HEK293T (cell line): ENCODE measurements at regions not wholly inside any gene's neighbourhood (a gene's known extent, or its start where the extent isn't known, plus 50 kb on each side); places are given as distances from the start of the nearest gene placed in this dataset.

Source experiments
- BHLHE40 ChIP-seq: fragments of 450-650 bp; IDR thresholded peaks from 2 replicates; pipeline ENCODE4 v1.6.1; 2016; ENCODE audit warnings: mild to moderate bottlenecking, moderate library complexity, borderline replicate concordance
- FOXA1 ChIP-seq: fragments of 450-650 bp; IDR thresholded peaks from 2 replicates; pipeline ENCODE4 v1.6.1; 2016; ENCODE audit warnings: mild to moderate bottlenecking
- FOXK2 ChIP-seq: fragments of 450-650 bp; IDR thresholded peaks from 2 replicates; pipeline ENCODE4 v1.6.1; 2016; ENCODE audit warnings: mild to moderate bottlenecking
- FOXM1 ChIP-seq: fragments of 450-650 bp; IDR thresholded peaks from 2 replicates; pipeline ENCODE4 v1.6.1; 2017; ENCODE audit warnings: mild to moderate bottlenecking, borderline replicate concordance
- NFRKB ChIP-seq: fragments of 450-650 bp; IDR thresholded peaks from 2 replicates; pipeline ENCODE4 v1.6.1; 2016; ENCODE audit warnings: mild to moderate bottlenecking, moderate library complexity
- SP1 ChIP-seq: fragments of 450-650 bp; IDR thresholded peaks from 2 replicates; pipeline ENCODE4 v1.6.1; 2017
- SUZ12 ChIP-seq: fragments of 450-650 bp; IDR thresholded peaks from 2 replicates; pipeline ENCODE4 v1.6.1; 2016; ENCODE audit warnings: mild to moderate bottlenecking
- TARDBP ChIP-seq: fragments of 450-650 bp; IDR thresholded peaks from 2 replicates; pipeline ENCODE4 v1.6.1; 2016
- ZNF384 ChIP-seq: fragments of 450-650 bp; IDR thresholded peaks from 2 replicates; pipeline ENCODE4 v1.6.1; 2016

DNA sequence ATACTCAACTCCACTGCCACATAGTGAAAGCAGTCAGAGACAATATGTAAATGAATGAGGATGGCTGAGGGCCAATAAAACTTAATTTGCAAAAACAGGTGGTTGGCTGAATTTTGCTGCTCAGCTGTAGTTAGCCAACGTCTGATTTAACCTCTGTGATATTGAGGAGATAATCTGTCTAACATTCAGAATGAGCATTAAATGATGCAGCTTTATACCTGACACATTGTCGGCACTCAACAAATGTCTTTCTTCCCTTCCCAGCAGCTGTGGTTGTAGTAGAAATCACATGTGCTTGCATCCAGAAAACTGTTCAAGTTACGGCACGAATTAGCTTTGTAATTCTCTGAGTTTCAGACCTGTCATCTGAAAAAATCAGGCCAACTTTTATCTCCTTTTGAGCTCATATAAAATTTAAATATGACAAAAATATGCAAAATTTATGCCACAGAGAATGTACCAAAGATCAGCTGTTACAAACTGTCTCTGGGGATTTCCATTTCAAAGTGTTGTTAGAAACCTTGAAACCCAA lies 1239.7 kb downstream of the GATA3 start:
- no peak for TF ChIP-seq FOXM1
- TF ChIP-seq SUZ12 = no peak
- no peak for TF ChIP-seq FOXA1
- TF ChIP-seq BHLHE40 = no peak
- TF ChIP-seq SP1 = no peak
- TF ChIP-seq ZNF384 = no peak
- no peak for TF ChIP-seq TARDBP
- no peak for TF ChIP-seq FOXK2
- no peak for TF ChIP-seq NFRKB
